Colonic mucosa (tissue), 4 donors: ENCODE measurements at regions not wholly inside any gene's neighbourhood (a gene's known extent, or its start where the extent isn't known, plus 50 kb on each side); places are given as distances from the start of the nearest gene placed in this dataset.

Source experiments
- DNase-seq: peaks from one replicate; pipeline ENCODE4 v3.0.0-alpha.2; 2020
- H3K27ac ChIP-seq: fragments of 200-600 bp; one replicate; pipeline ENCODE4 v1.8.0; 2021
- H3K27me3 ChIP-seq: fragments of 200-600 bp; one replicate; pipeline ENCODE4 v1.8.0; 2021
- H3K36me3 ChIP-seq: fragments of 200-600 bp; one replicate; pipeline ENCODE4 v1.8.0; 2021
- H3K4me1 ChIP-seq: fragments of 200-600 bp; one replicate; pipeline ENCODE4 v1.8.0; 2021; ENCODE audit warnings: mild to moderate bottlenecking
- H3K4me3 ChIP-seq: fragments of 200-600 bp; one replicate; pipeline ENCODE4 v1.8.0; 2021
- H3K9ac ChIP-seq, 2 donors: one replicate each; pipeline ENCODE4 v1.7.0; 2013; ENCODE audit warnings: control low read depth in 2 of 2, low read depth in 2 of 2, low read length in 2 of 2
- H3K9me3 ChIP-seq: fragments of 200-600 bp; one replicate; pipeline ENCODE4 v1.8.0; 2021
- CTCF ChIP-seq: fragments of 200-600 bp; IDR thresholded peaks from one replicate; pipeline ENCODE4 v1.8.0; 2022; ENCODE audit warnings: antibody characterized with exemption, mild to moderate bottlenecking
- intact Hi-C: fragments of 100-400 bp; cut with DNase I; formaldehyde crosslinking; loops from one replicate; pipeline ENCODE4 v1.14.1; 2022
- donor health status: healthy.
- donor health status: DM: no; HTN: no; CAD: no.
- donor health status: DM: no; HTN: no; CAD: no.

- no peaks in the 10 kb centered on the region for H3K27me3 ChIP-seq
- no peak for TF ChIP-seq CTCF
These were observed 145.2 kb downstream of the INHBB start for GRCh38 chr2:120491111-120491625.

GRCh38 chr2:120493231-120493630 is 147.3 kb downstream of the INHBB start:
- Histone ChIP-seq H3K9me3 (no peaks in the 10 kb centered on the region), H3K4me3 (no peak overlapping the region), H3K9ac (no peak overlapping the region), H3K27ac (no peak overlapping the region), H3K36me3 (no peaks in the 10 kb centered on the region), H3K27me3 (no peaks in the 10 kb centered on the region), H3K4me1 (no peaks in the 10 kb centered on the region)
- no peak for DNase-seq
- intact Hi-C loops, result no loop called here
- no peak for TF ChIP-seq CTCF

More at GRCh38 chr2:120491111-120491625, 145.2 kb downstream of the INHBB start:
- Histone ChIP-seq H3K27ac (no peak overlapping the region), H3K4me3 (no peak overlapping the region), H3K9ac (no peak overlapping the region), H3K4me1 (no peaks in the 10 kb centered on the region), H3K9me3 (no peaks in the 10 kb centered on the region), H3K36me3 (no peaks in the 10 kb centered on the region)
- intact Hi-C loops, result no loop called here
- no peak for DNase-seq

- Histone ChIP-seq H3K9me3 (no peaks in the 10 kb centered on the region), H3K36me3 (no peaks in the 10 kb centered on the region), H3K27ac (no peak overlapping the region), H3K4me1 (no peaks in the 10 kb centered on the region), H3K9ac (no peak overlapping the region), H3K27me3 (no peaks in the 10 kb centered on the region), H3K4me3 (no peak overlapping the region)
- no peak for TF ChIP-seq CTCF
- intact Hi-C loops, result no loop called here
- DNase-seq, result no peak
These were observed 148.5 kb downstream of the INHBB start for GRCh38 chr2:120494446-120494845.

GRCh38 chr2:120495586-120495985 is 149.7 kb downstream of the INHBB start:
- Histone ChIP-seq H3K27me3 (no peaks in the 10 kb centered on the region), H3K9ac (no peak overlapping the region), H3K9me3 (no peaks in the 10 kb centered on the region), H3K27ac (no peak overlapping the region), H3K4me3 (no peak overlapping the region), H3K4me1 (no peaks in the 10 kb centered on the region), H3K36me3 (no peaks in the 10 kb centered on the region)
- TF ChIP-seq CTCF, result no peak
- intact Hi-C loops, result no loop called here
- DNase-seq, result no peak

GRCh38 chr2:120496235-120496634 is 150.3 kb downstream of the INHBB start:
- no peaks in the 10 kb centered on the region for H3K9me3 ChIP-seq
- no peak overlapping the region for H3K4me3 ChIP-seq
- no peaks in the 10 kb centered on the region for H3K36me3 ChIP-seq
- DNase-seq, result no peak
- H3K4me1 ChIP-seq, result no peaks in the 10 kb centered on the region
- no peak for TF ChIP-seq CTCF
- intact Hi-C loops, result no loop called here
- H3K9ac ChIP-seq, result no peak overlapping the region
- H3K27ac ChIP-seq, result no peak overlapping the region
- H3K27me3 ChIP-seq, result no peaks in the 10 kb centered on the region
